ENCODE measurements at regions not wholly inside any gene's neighbourhood (a gene's known extent, or its start where the extent isn't known, plus 50 kb on each side); places are given as distances from the start of the nearest gene placed in this dataset.
"Not testable (repeated sequence)": the region's sequence is repeated elsewhere in the genome, so short reads cannot be mapped to it uniquely, and the experiment has no call there.

GRCh38 chr4:109378511-109378910 is 55.1 kb upstream of the SEC24B start:
- CTCF ChIA-PET: no interaction called here
- H3K4me1 Mint-ChIP-seq (ENCODE audit: low read depth): no peaks in the 10 kb centered on the region

GRCh38 chr4:109378076-109378475 is 55.5 kb upstream of the SEC24B start:
- ATAC-seq: no peak
- ChIA-PET CTCF (no interaction called here), POLR2A (no interaction called here)
- Mint-ChIP-seq H3K4me1 (ENCODE audit: low read depth) (no peaks in the 10 kb centered on the region), H3K27ac (no peak overlapping the region), H3K36me3 (ENCODE audit: low read depth) (no peaks in the 10 kb centered on the region), H3K9me3 (ENCODE audit: insufficient read depth) (no peaks in the 10 kb centered on the region), H3K4me3 (no peak overlapping the region), H3K27me3 (ENCODE audit: low read depth) (peaks cover 21% of the 10 kb centered on the region)
- no peak for DNase-seq

More at GRCh38 chr4:109378511-109378910, 55.1 kb upstream of the SEC24B start:
- ATAC-seq: no peak
- POLR2A ChIA-PET: no interaction called here
- Mint-ChIP-seq H3K27ac (no peak overlapping the region), H3K36me3 (ENCODE audit: low read depth) (no peaks in the 10 kb centered on the region), H3K27me3 (ENCODE audit: low read depth) (peaks cover 18% of the 10 kb centered on the region), H3K4me3 (no peak overlapping the region), H3K9me3 (ENCODE audit: insufficient read depth) (no peaks in the 10 kb centered on the region)
- no peak for DNase-seq

- no peak overlapping the region for H3K4me3 Mint-ChIP-seq
- POLR2A ChIA-PET: no interaction called here
- peaks cover 33% of the 10 kb centered on the region for H3K27me3 Mint-ChIP-seq (ENCODE audit: low read depth)
- DNase-seq (no peak), ATAC-seq (no peak)
- no peak overlapping the region for H3K27ac Mint-ChIP-seq
- H3K9me3 Mint-ChIP-seq (ENCODE audit: insufficient read depth): no peaks in the 10 kb centered on the region
- H3K4me1 Mint-ChIP-seq (ENCODE audit: low read depth): no peaks in the 10 kb centered on the region
- no peaks in the 10 kb centered on the region for H3K36me3 Mint-ChIP-seq (ENCODE audit: low read depth)
- CTCF ChIA-PET: interaction anchor here (1.2 kb wide), 1 partner anchor 13 kb away, joined by 3 read pairs; no protein-coding TSS in a partner anchor
Measured at GRCh38 chr4:109375778-109376414, 57.7 kb upstream of the SEC24B start.

GRCh38 chr4:109368661-109369060 is 65.0 kb upstream of the SEC24B start:
- CTCF ChIA-PET: no interaction called here
- H3K9me3 Mint-ChIP-seq (ENCODE audit: insufficient read depth): no peaks in the 10 kb centered on the region

GRCh38 chr4:109365939-109366338 is 63.5 kb upstream of the COL25A1 start:
- H3K27me3 Mint-ChIP-seq (ENCODE audit: low read depth): peaks cover 51% of the 10 kb centered on the region
- no peak overlapping the region for H3K27ac Mint-ChIP-seq
- DNase-seq (no peak), ATAC-seq (no peak)
- peaks cover 2% of the 10 kb centered on the region for H3K36me3 Mint-ChIP-seq (ENCODE audit: low read depth)
- CTCF ChIA-PET: no interaction called here
- POLR2A ChIA-PET: no interaction called here
- no peak overlapping the region for H3K4me3 Mint-ChIP-seq
- peaks cover 6% of the 10 kb centered on the region for H3K4me1 Mint-ChIP-seq (ENCODE audit: low read depth)
- H3K9me3 Mint-ChIP-seq (ENCODE audit: insufficient read depth): no peaks in the 10 kb centered on the region

More at GRCh38 chr4:109368661-109369060, 65.0 kb upstream of the SEC24B start:
- Mint-ChIP-seq H3K27me3 (ENCODE audit: low read depth) (peaks cover 58% of the 10 kb centered on the region), H3K4me1 (ENCODE audit: low read depth) (no peaks in the 10 kb centered on the region), H3K36me3 (ENCODE audit: low read depth) (no peaks in the 10 kb centered on the region), H3K27ac (no peak overlapping the region), H3K4me3 (no peak overlapping the region)
- ATAC-seq (no peak), DNase-seq (no peak)
- POLR2A ChIA-PET: no interaction called here

GRCh38 chr4:109365297-109365696 is 62.8 kb upstream of the COL25A1 start:
- Mint-ChIP-seq H3K4me1 (ENCODE audit: low read depth) (peaks cover 13% of the 10 kb centered on the region), H3K27me3 (ENCODE audit: low read depth) (peaks cover 52% of the 10 kb centered on the region)
- CTCF ChIA-PET; H3K27ac Mint-ChIP-seq; H3K4me3 Mint-ChIP-seq; ATAC-seq; H3K9me3 Mint-ChIP-seq (ENCODE audit: insufficient read depth); POLR2A ChIA-PET; H3K36me3 Mint-ChIP-seq (ENCODE audit: low read depth); DNase-seq: not testable (repeated sequence)

GRCh38 chr4:109359040-109359646 is 56.7 kb upstream of the COL25A1 start:
- peak; percentile 78 for DNase-seq
- peaks cover 26% of the 10 kb centered on the region for H3K36me3 Mint-ChIP-seq (ENCODE audit: low read depth)
- H3K27me3 Mint-ChIP-seq (ENCODE audit: low read depth): peaks cover 54% of the 10 kb centered on the region
- peaks cover 52% of the 10 kb centered on the region for H3K4me1 Mint-ChIP-seq (ENCODE audit: low read depth)
- peak; percentile 90 for ATAC-seq
- H3K9me3 Mint-ChIP-seq (ENCODE audit: insufficient read depth): peaks cover 7% of the 10 kb centered on the region
- H3K27ac Mint-ChIP-seq: peak overlapping the region; percentile 93
- peak overlapping the region; percentile 56 for H3K4me3 Mint-ChIP-seq
- POLR2A ChIA-PET: no interaction called here
- CTCF ChIA-PET: interaction anchor here (1.4 to 2.4 kb wide), 2 partner anchors 47 to 60 kb away, joined by 4 to 7 read pairs; no protein-coding TSS in a partner anchor

GRCh38 chr4:109355835-109356234 is 53.4 kb upstream of the COL25A1 start:
- H3K36me3 Mint-ChIP-seq (ENCODE audit: low read depth): peaks cover 23% of the 10 kb centered on the region
- ChIA-PET CTCF (interaction anchor here (0.6 kb wide), 1 partner anchor 57 kb away, joined by 3 read pairs; no protein-coding TSS in a partner anchor), POLR2A (no interaction called here)
- H3K27me3 Mint-ChIP-seq (ENCODE audit: low read depth): peaks cover 47% of the 10 kb centered on the region
- peak overlapping the region; percentile 9 for H3K27ac Mint-ChIP-seq
- DNase-seq: no peak
- H3K4me3 Mint-ChIP-seq: no peak overlapping the region
- peaks cover 7% of the 10 kb centered on the region for H3K9me3 Mint-ChIP-seq (ENCODE audit: insufficient read depth)
- no peak for ATAC-seq
- peaks cover 45% of the 10 kb centered on the region for H3K4me1 Mint-ChIP-seq (ENCODE audit: low read depth)

- Mint-ChIP-seq H3K9me3 (ENCODE audit: insufficient read depth) (peaks cover 1% of the 10 kb centered on the region), H3K4me3 (no peak overlapping the region), H3K27ac (no peak overlapping the region), H3K27me3 (ENCODE audit: low read depth) (peaks cover 59% of the 10 kb centered on the region), H3K36me3 (ENCODE audit: low read depth) (peaks cover 8% of the 10 kb centered on the region), H3K4me1 (ENCODE audit: low read depth) (peaks cover 16% of the 10 kb centered on the region)
- ChIA-PET POLR2A (no interaction called here), CTCF (no interaction called here)
- ATAC-seq: no peak
- no peak for DNase-seq
Measured at GRCh38 chr4:109352941-109353340, 50.5 kb upstream of the COL25A1 start.

Measured in activated CD8-positive, alpha-beta T cell treated with anti-CD3 and anti-CD28 coated beads, Interleukin-2, amount 10 ng/mL, durations not matched to agents 7 days and 5 days (primary cell).